ENCODE measurements at regions not wholly inside any gene's neighbourhood (a gene's known extent, or its start where the extent isn't known, plus 50 kb on each side); places are given as distances from the start of the nearest gene placed in this dataset.

DNA sequence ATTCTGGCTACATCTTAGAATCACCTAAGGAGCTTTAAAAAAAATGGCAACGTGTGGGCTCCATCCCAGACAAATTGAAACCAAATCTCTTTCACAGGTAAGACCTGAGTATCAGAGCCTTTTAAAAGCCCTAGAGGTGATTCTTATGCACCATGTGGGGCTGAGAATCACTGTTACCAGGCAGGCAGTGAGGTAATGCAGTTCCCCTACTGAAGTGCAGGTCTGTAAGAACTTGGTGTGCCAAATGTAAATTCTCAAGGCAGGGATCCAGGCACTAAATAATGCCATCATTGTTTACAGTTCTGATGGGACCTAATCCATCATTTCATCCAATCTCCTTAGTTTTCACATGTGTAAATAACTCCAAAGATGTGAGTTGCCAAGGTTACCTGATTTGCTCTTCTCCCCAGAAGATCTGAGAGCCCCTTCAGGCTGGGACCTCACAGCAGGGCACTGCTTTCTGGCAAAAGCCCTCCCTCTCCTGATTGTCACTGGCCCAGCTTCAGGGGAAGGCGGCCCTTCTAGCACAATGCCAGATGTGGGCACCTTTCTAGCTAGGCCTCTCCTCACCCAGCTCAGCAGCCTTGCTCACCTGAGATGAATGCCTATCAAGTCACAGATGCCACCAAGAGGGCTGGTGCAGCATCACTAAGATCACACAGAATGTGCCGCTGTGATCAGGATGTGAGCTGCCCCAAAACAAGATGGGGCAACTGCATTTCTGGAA, 73.6 kb upstream of the RGPD5 start:
- Histone ChIP-seq H3K9me3 (ENCODE audit: control insufficient read depth in 1 of 2, insufficient read depth in 1 of 2, low read depth in 1 of 2, low read length in 2 of 2) (no peaks in the 10 kb centered on the region), H3K27ac (ENCODE audit: low read depth, low read length) (no peak overlapping the region), H3K4me2 (ENCODE audit: low read length) (no peak overlapping the region), H3K27me3 (ENCODE audit: insufficient read depth, low read length) (no peaks in the 10 kb centered on the region), H3K4me3 (replicated peaks in 1 of 2; ENCODE audit: low read depth in 1 of 2, low read length in 2 of 2) (no peak overlapping the region), H3K9me2 (ENCODE audit: insufficient read depth) (no peaks in the 10 kb centered on the region), H4K20me1 (ENCODE audit: insufficient read depth) (no peaks in the 10 kb centered on the region), H2AFZ (ENCODE audit: low read depth, low read length, poor library complexity, severe bottlenecking) (no peak overlapping the region), H3K79me2 (ENCODE audit: insufficient read depth, low read length) (no peaks in the 10 kb centered on the region), H3K4me1 (ENCODE audit: control insufficient read depth in 1 of 2, insufficient read depth in 2 of 2, low read length in 2 of 2) (no peaks in the 10 kb centered on the region), H3K36me3 (ENCODE audit: control insufficient read depth in 1 of 2, insufficient read depth in 2 of 2, low read length in 2 of 2) (no peaks in the 10 kb centered on the region), H3K9ac (ENCODE audit: low read length) (no peak overlapping the region)
- no peak for TF ChIP-seq EZH2 (IDR thresholded peaks at IDR 0.05)
- no peak for TF ChIP-seq TCF7L2 (IDR thresholded peaks at IDR 0.05; ENCODE audit: borderline replicate concordance, extremely low read depth, insufficient read depth, insufficient read length)
- no peak for TF ChIP-seq FOSL1 (IDR thresholded peaks at IDR 0.05; ENCODE audit: low read depth)
- TF ChIP-seq YY1 (IDR thresholded peaks at IDR 0.05; ENCODE audit: extremely low read depth, insufficient replicate concordance, low read depth, low read length) = no peak
- TF ChIP-seq EGR1 (IDR thresholded peaks at IDR 0.05; ENCODE audit: low read depth) = no peak
- TF ChIP-seq ZFX (IDR thresholded peaks at IDR 0.05) = no peak
- TF ChIP-seq SRF (IDR thresholded peaks at IDR 0.05; ENCODE audit: low read depth) = no peak
- TF ChIP-seq RAD21 (IDR thresholded peaks at IDR 0.05; ENCODE audit: low read depth) = no peak
- TF ChIP-seq CBX3 (IDR thresholded peaks at IDR 0.05; ENCODE audit: low read depth) = no peak
- no peak for TF ChIP-seq SP1 (IDR thresholded peaks at IDR 0.05; ENCODE audit: low read depth)
- TF ChIP-seq, protein P1, sequence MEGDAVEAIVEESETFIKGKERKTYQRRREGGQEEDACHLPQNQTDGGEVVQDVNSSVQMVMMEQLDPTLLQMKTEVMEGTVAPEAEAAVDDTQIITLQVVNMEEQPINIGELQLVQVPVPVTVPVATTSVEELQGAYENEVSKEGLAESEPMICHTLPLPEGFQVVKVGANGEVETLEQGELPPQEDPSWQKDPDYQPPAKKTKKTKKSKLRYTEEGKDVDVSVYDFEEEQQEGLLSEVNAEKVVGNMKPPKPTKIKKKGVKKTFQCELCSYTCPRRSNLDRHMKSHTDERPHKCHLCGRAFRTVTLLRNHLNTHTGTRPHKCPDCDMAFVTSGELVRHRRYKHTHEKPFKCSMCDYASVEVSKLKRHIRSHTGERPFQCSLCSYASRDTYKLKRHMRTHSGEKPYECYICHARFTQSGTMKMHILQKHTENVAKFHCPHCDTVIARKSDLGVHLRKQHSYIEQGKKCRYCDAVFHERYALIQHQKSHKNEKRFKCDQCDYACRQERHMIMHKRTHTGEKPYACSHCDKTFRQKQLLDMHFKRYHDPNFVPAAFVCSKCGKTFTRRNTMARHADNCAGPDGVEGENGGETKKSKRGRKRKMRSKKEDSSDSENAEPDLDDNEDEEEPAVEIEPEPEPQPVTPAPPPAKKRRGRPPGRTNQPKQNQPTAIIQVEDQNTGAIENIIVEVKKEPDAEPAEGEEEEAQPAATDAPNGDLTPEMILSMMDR (IDR thresholded peaks at IDR 0.05 in 2 of 3, conservative IDR thresholded peaks at IDR 0.05 in 1 of 3; ENCODE audit: borderline replicate concordance in 1 of 3, insufficient read depth in 1 of 3, low read depth in 2 of 3, low read length in 2 of 3) = no peak
- no peak for TF ChIP-seq ELF1 (IDR thresholded peaks at IDR 0.05; ENCODE audit: borderline replicate concordance, low read depth)
- ATAC-seq = no peak; the same call in 1 of the 2 replicates
- RAD21 ChIA-PET (ENCODE audit: low non-redundant PET in 1 of 2, low total read pairs in 2 of 2, uncharacterized antibody in 2 of 2, unreplicated experiment in 2 of 2) = no interaction called here
- CTCF ChIA-PET = interaction anchor here (0.7 kb wide), 1 partner anchor 175 kb away, joined by 3 read pairs; no protein-coding TSS in a partner anchor
- POLR2A ChIA-PET = no interaction called here
- intact Hi-C loops (cut with micrococcal nuclease) = no loop called here
- DNase-seq (ENCODE audit: low read depth, low spot score) = no peak
- BruUV-seq (replicated peaks) = no TSS peak
